Cardiac fibroblast (primary cell): ENCODE measurements at regions not wholly inside any gene's neighbourhood (a gene's known extent, or its start where the extent isn't known, plus 50 kb on each side); places are given as distances from the start of the nearest gene placed in this dataset.
"Not testable (repeated sequence)": the region's sequence is repeated elsewhere in the genome, so short reads cannot be mapped to it uniquely, and the experiment has no call there.

Experiments
- DNase-seq, 2 donors: peaks; one replicate each; pipeline versions ENCODE4 v3.0.0 to v3.0.0-alpha.2; 2010; ENCODE audit warnings: low read depth in 2 of 2
- H3K4me3 ChIP-seq, 2 donors: replicated peaks in 1 of 2; 1 replicate in 1 of 2; 2 replicates in 1 of 2; pipeline ENCODE4 v1.5.1; 2011; ENCODE audit warnings: low read depth in 2 of 2, low read length in 2 of 2, mild to moderate bottlenecking in 2 of 2, moderate library complexity in 1 of 2
- TF ChIP-seq, protein P1 (sequence below): IDR thresholded peaks from one replicate; pipeline ENCODE4 v1.5.1; 2011; ENCODE audit warnings: low read depth, mild to moderate bottlenecking, low read length, inconsistent platforms

DNA sequence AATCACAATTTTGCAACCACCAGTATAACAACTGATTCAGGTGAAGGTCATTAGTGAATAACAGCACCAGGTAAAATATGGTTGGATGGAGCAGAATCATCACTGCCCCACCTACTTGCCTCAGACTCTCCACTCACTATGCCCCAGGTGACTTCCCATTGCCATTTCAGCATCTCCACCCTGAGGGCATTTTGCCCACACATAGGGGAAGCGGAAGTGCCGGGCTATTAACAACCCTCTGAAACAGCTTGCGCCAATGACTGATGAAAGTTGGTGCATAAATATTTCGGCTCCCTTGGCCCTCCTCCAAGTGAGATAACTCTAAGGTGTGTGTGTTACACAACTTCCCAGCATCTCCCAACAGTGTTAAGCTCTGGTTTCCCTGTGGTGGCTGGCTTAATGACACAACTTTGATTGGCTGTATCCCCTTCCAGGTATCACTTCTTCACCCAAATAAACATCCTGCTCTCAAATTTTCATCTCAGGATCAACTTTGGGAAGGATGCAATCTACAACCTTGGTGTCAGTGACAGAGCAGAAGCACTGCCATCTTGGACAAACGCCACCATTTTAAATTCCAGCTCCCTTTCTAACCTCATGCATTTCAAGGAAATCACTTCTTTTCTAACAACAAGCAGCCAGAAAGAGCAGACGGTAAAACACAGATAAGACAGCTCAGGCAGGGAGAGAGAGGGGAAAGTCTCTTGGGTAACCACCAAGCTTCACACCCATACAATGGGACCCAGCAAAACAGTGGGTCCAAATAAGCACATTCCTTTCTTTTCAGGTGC lies 73.6 kb upstream of the PPP2R5C start:
- H3K4me3 ChIP-seq, result no peak overlapping the region
- no peak for DNase-seq
- TF ChIP-seq, protein P1, sequence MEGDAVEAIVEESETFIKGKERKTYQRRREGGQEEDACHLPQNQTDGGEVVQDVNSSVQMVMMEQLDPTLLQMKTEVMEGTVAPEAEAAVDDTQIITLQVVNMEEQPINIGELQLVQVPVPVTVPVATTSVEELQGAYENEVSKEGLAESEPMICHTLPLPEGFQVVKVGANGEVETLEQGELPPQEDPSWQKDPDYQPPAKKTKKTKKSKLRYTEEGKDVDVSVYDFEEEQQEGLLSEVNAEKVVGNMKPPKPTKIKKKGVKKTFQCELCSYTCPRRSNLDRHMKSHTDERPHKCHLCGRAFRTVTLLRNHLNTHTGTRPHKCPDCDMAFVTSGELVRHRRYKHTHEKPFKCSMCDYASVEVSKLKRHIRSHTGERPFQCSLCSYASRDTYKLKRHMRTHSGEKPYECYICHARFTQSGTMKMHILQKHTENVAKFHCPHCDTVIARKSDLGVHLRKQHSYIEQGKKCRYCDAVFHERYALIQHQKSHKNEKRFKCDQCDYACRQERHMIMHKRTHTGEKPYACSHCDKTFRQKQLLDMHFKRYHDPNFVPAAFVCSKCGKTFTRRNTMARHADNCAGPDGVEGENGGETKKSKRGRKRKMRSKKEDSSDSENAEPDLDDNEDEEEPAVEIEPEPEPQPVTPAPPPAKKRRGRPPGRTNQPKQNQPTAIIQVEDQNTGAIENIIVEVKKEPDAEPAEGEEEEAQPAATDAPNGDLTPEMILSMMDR, result no peak

DNA sequence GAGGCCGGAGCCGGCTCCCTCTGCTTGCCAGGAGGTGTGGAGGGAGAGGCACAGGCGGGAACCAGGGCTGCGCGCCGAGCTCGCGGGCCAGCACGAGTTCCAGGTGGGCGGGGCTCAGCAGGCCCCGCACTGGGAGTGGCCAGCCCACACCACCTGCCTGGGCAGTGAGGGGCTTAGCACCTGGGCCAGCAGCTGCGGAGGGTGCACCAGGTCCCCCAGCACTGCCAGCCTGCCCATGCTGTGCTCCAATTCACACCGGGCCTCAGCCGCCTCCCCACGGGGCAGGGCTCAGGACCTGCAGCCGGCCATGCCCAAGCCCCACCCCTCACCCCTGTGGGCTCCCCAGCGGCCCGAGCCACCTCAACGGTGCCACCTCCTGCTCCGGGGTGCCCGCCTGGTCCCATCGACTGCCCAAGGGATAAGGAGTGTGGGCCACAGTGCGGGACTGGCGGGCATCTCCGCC lies 72.4 kb upstream of the PPP2R5C start:
- H3K4me3 ChIP-seq, result no peak overlapping the region
- TF ChIP-seq, protein P1, result no peak
- no peak for DNase-seq

DNA sequence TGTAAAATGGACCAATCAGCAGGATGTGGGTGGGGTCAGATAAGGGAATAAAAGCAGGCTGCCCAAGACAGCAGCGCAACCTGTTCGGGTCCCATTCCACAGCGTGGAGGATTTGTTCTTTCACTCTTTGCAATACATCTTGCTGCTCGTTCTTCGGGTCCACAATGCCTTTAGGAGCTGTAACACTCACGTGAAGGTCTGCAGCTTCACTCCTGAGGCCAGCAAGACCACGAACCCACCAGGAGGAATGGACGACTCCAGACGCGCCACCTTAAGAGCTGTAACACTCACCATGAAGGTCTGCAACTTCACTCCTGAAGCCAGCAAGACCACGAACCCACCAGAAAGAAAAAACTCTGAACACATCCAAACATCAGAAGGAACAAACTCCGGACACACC lies 71.5 kb upstream of the PPP2R5C start:
- H3K4me3 ChIP-seq, DNase-seq: not testable (repeated sequence)

DNA sequence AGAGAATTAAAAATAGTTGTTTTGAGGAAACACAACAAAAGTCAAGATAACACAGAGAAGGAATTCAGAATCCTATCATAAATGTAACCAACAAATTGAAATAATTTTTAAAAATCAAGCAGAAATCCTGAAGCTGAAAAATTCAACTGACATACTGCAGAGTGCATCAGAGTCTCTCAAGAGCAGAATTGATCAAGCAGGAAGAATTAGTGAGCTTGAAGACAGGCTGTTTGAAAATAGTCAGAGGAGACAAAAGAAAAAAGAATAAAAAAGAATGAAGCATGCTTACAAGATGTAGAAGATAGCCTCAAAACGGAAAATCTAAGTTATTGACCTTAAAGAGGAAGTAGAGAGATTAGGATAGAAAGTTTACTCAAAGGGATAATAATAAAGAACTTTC lies 65.8 kb upstream of the PPP2R5C start:
- DNase-seq, result no peak
- TF ChIP-seq, protein P1, result no peak
- H3K4me3 ChIP-seq, result no peak overlapping the region

DNA sequence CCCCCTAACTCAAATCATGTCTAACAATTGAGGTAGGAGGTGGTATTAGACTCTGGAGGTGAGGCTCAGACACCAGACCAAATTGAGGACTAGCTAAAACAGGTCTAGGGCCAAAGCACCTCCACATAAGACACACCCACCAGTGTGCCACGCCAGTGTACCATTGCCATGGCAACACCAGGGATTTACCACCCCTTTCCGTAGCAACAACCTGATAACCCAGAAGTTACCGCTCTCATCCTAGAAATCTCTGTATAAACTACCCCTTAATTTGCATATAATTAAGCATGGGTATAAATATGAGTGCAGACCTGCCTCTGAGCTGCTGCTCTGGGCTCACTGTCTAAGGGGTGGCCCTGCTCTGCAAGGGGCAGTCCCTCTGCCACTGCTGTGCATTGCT lies 57.4 kb upstream of the PPP2R5C start:
- H3K4me3 ChIP-seq, result no peak overlapping the region
- TF ChIP-seq, protein P1, result no peak
- DNase-seq, result no peak

DNA sequence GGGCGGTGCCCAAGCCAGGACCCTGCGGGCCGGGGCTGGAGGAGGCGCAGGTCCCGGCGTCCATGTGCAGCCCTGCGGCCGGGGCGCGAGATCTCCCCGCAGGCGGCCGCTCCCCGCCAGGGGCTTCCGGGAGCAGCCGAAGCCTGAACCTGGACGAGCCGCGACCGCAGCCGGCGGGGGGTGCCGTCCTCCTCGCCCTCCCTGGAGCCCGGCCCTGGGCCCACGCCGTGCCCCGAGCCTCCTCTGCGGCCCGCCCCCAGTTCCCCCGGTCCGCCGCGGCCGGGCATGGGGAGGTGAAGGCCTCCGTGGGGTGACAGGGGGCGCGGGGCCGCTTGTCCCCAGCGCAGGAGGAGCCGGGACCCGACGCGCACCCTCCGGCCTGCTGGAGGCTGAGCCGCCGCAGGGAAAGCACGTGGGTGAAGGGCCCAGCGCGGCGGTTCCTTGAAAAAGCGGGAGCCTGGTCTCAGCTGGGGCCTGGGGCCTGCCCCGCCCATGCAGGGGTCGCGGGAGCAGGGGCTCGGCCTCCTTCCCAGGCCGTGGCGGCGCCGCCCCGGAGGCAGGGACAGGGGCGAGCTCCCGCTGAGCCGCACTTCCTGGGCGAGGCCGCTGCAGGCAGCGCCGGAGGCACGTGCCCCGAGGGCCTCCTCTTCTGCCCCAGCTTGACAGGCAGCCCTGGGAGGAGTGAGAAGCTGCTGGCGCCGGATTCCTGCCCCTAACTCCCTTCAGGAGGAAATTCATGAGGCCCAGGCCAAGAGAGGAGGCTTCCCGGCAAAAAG lies 55.6 kb upstream of the PPP2R5C start:
- TF ChIP-seq, protein P1, result no peak
- DNase-seq, result peak; percentile 18 to 61
- no peak overlapping the region for H3K4me3 ChIP-seq

DNA sequence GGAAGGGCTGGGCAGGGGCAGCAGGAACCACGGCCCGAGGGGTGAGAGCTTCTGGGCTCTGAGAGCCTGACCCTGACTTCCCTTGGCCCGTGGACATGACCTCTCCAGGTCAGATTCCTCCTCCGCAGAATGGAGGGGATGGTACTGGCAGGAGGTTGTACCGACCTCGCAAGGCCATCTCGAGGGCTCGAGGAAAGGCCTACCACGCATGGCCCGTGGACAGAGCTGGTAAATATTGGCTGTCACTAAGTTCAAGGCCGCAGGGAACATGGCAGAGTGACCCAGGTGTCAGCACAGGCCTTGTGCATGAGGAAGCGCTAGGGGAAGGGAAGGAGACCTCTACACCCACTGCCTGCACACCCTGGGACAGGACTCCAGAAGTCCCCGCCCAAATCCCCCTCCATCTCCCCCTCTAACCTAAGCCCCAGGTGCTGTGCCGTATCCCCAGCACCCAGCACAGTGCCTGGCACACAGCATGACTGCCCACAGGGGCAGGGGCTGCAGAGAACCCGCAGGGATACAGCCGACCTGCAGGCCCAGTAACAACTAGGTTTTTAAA lies 54.9 kb upstream of the PPP2R5C start:
- no peak for DNase-seq
- TF ChIP-seq, protein P1, result no peak
- H3K4me3 ChIP-seq, result no peak overlapping the region
